GM13977 (cell line): ENCODE measurements at regions not wholly inside any gene's neighbourhood (a gene's known extent, or its start where the extent isn't known, plus 50 kb on each side); places are given as distances from the start of the nearest gene placed in this dataset.

Experiments
- DNase-seq: peaks from one replicate; pipeline ENCODE4 v3.0.0; 2012; ENCODE audit warnings: low spot score
- CTCF ChIP-seq: IDR thresholded peaks from 2 replicates; pipeline ENCODE4 v1.5.1; 2012; ENCODE audit warnings: mild to moderate bottlenecking, control low read depth; ENCODE audit not compliant: insufficient read depth; ENCODE audit errors: extremely low read depth, missing control alignments
- in situ Hi-C: fragments of 300-500 bp; cut with MboI; formaldehyde crosslinking; loops from one replicate; pipeline ENCODE4 v1.12.0; 2022; ENCODE audit warnings: low sequenced_read_pairs, low pct_unique_long_range_greater_than_20kb, mixed read lengths, inconsistent platforms; ENCODE audit not compliant: unreplicated experiment

- in situ Hi-C loops = no loop called here
- DNase-seq = no peak
- no peak for TF ChIP-seq CTCF
These were observed 93.9 kb downstream of the HAPSTR1 start for GRCh38 chr16:9185381-9185780.

GRCh38 chr16:9186061-9186460, 94.6 kb downstream of the HAPSTR1 start:
- DNase-seq = no peak
- in situ Hi-C loops = no loop called here
- no peak for TF ChIP-seq CTCF

GRCh38 chr16:9188721-9189120, 97.3 kb downstream of the HAPSTR1 start:
- no peak for TF ChIP-seq CTCF
- DNase-seq = no peak
- in situ Hi-C loops = no loop called here

GRCh38 chr16:9191274-9191850, 99.9 kb downstream of the HAPSTR1 start:
- DNase-seq = no peak
- in situ Hi-C loops = no loop called here
- no peak for TF ChIP-seq CTCF

- no peak for DNase-seq
- in situ Hi-C loops = no loop called here
- no peak for TF ChIP-seq CTCF
These were observed 101.3 kb downstream of the HAPSTR1 start for GRCh38 chr16:9192746-9193145.

- in situ Hi-C loops = no loop called here
- TF ChIP-seq CTCF = no peak
- DNase-seq = no peak
These were observed 103.8 kb downstream of the HAPSTR1 start for GRCh38 chr16:9195287-9195686.
